B cell (primary cell): ENCODE measurements at regions not wholly inside any gene's neighbourhood (a gene's known extent, or its start where the extent isn't known, plus 50 kb on each side); places are given as distances from the start of the nearest gene placed in this dataset.

ENCODE experiments used
- ATAC-seq: fragments of 200-7000 bp; cut with Tn5 transposase; one replicate; pipeline ENCODE4 v1.10.0; 2021; ENCODE audit warnings: low read depth, mild to moderate bottlenecking, moderate number of reproducible peaks, moderate library complexity
- CTCF ChIA-PET: fragments of 350-600 bp; sonication (Branson Sonifier 250); formaldehyde crosslinking; loops from one replicate; lab custom pipeline; 2021; ENCODE audit warnings: antibody characterized with exemption, inconsistent platforms; lab: Charles Lee
- POLR2A ChIA-PET: fragments of 350-600 bp; sonication (Branson Sonifier 250); formaldehyde crosslinking; loops from one replicate; lab custom pipeline; 2021; ENCODE audit warnings: antibody characterized with exemption; lab: Charles Lee
- DNase-seq: peaks from one replicate; pipeline ENCODE4 v3.0.0; 2013
- H2AFZ ChIP-seq: 2 replicates; pipeline ENCODE4 v1.6.1; 2012; ENCODE audit warnings: mild to moderate bottlenecking, low read depth, low read length; ENCODE audit not compliant: insufficient read depth, poor library complexity, severe bottlenecking
- H3K27ac ChIP-seq, 2 donors: 1 replicate in 1 of 2; 2 replicates in 1 of 2; pipeline ENCODE4 v1.5.1; 2012 to 2013; ENCODE audit warnings: low read length in 2 of 2, mild to moderate bottlenecking in 2 of 2, moderate library complexity in 1 of 2
- H3K27me3 ChIP-seq, 4 experiments: fragments of 200-600 bp in 1 of 4; sonication (generic) in 1 of 4; replicated peaks in 1 of 4; 1 replicate in 2 of 4; 2 replicates in 2 of 4; pipeline versions ENCODE4 v1.6.1 to v1.7.0; 2013 to 2016; ENCODE audit warnings: low read length in 3 of 4, mild to moderate bottlenecking in 2 of 4, mixed read lengths in 1 of 4, moderate library complexity in 1 of 4; ENCODE audit not compliant: insufficient read depth in 4 of 4, control insufficient read depth in 3 of 4; ENCODE audit errors: control extremely low read depth in 1 of 4
- H3K36me3 ChIP-seq, 2 experiments: replicated peaks in 1 of 2; 1 replicate in 1 of 2; 2 replicates in 1 of 2; pipeline versions ENCODE4 v1.6.1 to v1.7.1; 2013; ENCODE audit warnings: low read length in 1 of 2; ENCODE audit not compliant: insufficient read depth in 2 of 2, control insufficient read depth in 1 of 2; ENCODE audit errors: control extremely low read depth in 1 of 2, extremely low read depth in 1 of 2
- H3K4me1 ChIP-seq, 2 donors: fragments of 200-600 bp in 1 of 2; sonication (generic) in 1 of 2; 1 replicate in 1 of 2; 2 replicates in 1 of 2; pipeline versions ENCODE4 v1.5.1 to v1.6.1; 2013 to 2017; ENCODE audit warnings: low read length in 2 of 2; ENCODE audit not compliant: control insufficient read depth in 2 of 2, insufficient read depth in 2 of 2
- H3K4me2 ChIP-seq: replicated peaks from 2 replicates; pipeline ENCODE3; 2012; ENCODE audit warnings: mild to moderate bottlenecking, low read depth, low read length; ENCODE audit not compliant: poor library complexity, severe bottlenecking
- H3K4me3 ChIP-seq, 5 experiments: fragments of 200-600 bp in 1 of 5; sonication (generic) in 1 of 5; 1 replicate in 3 of 5; 2 replicates in 2 of 5; pipeline versions ENCODE4 v1.5.1 to v1.7.0; 2011 to 2016; ENCODE audit warnings: low read length in 4 of 5, mild to moderate bottlenecking in 4 of 5, low read depth in 2 of 5, control low read depth in 1 of 5, moderate library complexity in 1 of 5; ENCODE audit not compliant: insufficient read depth in 1 of 5; ENCODE audit errors: control extremely low read depth in 1 of 5, extremely low read depth in 1 of 5
- H3K79me2 ChIP-seq: fragments of 200-600 bp; sonication (generic); one replicate; pipeline ENCODE4 v1.6.0; 2016; ENCODE audit warnings: low read length; ENCODE audit not compliant: control insufficient read depth, insufficient read depth
- H3K9ac ChIP-seq: fragments of 200-600 bp; sonication (generic); 2 replicates; pipeline ENCODE4 v1.6.1; 2017; ENCODE audit warnings: mild to moderate bottlenecking, low read length, moderate library complexity
- H3K9me3 ChIP-seq, 3 donors: one replicate each; pipeline versions ENCODE4 v1.6.1 to v1.7.1; 2013; ENCODE audit warnings: low read length in 2 of 3; ENCODE audit not compliant: control insufficient read depth in 2 of 3, insufficient read depth in 1 of 3; ENCODE audit errors: control extremely low read depth in 1 of 3
- H4K20me1 ChIP-seq: 2 replicates; pipeline ENCODE4 v1.6.0; 2012; ENCODE audit warnings: mild to moderate bottlenecking, low read length; ENCODE audit not compliant: insufficient read depth, control insufficient read depth, poor library complexity, severe bottlenecking
- H3K27ac Mint-ChIP-seq: one replicate; pipeline ENCODE4 v1.8.0; 2021; ENCODE audit warnings: mixed read lengths
- H3K27me3 Mint-ChIP-seq: one replicate; pipeline ENCODE4 v1.8.0; 2021; ENCODE audit warnings: mixed read lengths
- H3K4me1 Mint-ChIP-seq: one replicate; pipeline ENCODE4 v1.8.0; 2021; ENCODE audit warnings: mixed read lengths
- H3K4me3 Mint-ChIP-seq: one replicate; pipeline ENCODE4 v1.8.0; 2021; ENCODE audit warnings: mixed read lengths
- H3K9me3 Mint-ChIP-seq: one replicate; pipeline ENCODE4 v1.8.0; 2022; ENCODE audit warnings: mixed read lengths; ENCODE audit not compliant: insufficient read depth
- EZH2 ChIP-seq: IDR thresholded peaks from 2 replicates; pipeline ENCODE4 v1.6.1; 2012; ENCODE audit warnings: borderline replicate concordance, low read depth, mild to moderate bottlenecking, moderate library complexity, low read length; ENCODE audit not compliant: insufficient read depth, poor library complexity, severe bottlenecking
- WGBS: methylation state at CpG from one replicate; pipeline ENCODE4 v1.1.5; 2013; ENCODE audit warnings: missing lambda C conversion rate; ENCODE audit not compliant: insufficient coverage; 5-methylcytosine and 5-hydroxymethylcytosine counted together
- intact Hi-C: fragments of 100-400 bp; cut with micrococcal nuclease; formaldehyde crosslinking; loops from one replicate; pipeline ENCODE4 v1.10.0; 2022
- TF ChIP-seq, protein P1 (sequence below): fragments of 200-600 bp; IDR thresholded peaks from one replicate; pipeline ENCODE4 v1.8.0; 2022; ENCODE audit warnings: antibody characterized with exemption, mild to moderate bottlenecking

DNA sequence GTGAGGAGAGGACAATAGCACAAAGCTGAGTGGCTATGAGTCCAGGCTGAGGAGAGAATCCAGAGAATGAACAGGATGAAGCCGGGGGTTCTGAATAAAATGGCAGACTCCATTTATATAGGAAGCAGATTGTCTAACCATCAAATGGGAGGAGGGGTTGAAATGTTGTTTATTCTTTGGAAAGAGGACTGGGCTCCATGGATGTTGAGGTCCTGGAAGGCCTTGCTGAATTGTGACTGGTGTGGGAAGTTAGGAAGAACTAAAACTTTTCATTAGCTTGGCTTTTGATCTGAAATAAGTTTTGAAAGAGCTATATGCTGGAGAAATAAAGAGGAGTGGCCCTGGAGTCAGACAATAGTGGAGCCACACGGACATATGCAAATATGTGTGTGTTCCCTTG lies 647.8 kb downstream of the RNF144B start:
- H3K36me3 ChIP-seq = no peaks in the 10 kb centered on the region
- no peak overlapping the region for H3K4me2 ChIP-seq
- intact Hi-C loops = no loop called here
- H3K9ac ChIP-seq = no peak overlapping the region
- WGBS = no CpG with 5 or more reads among the region's 2 CpGs
- POLR2A ChIA-PET = no interaction called here
- ATAC-seq (no peak), DNase-seq (no peak)
- no peaks in the 10 kb centered on the region for H3K27me3 Mint-ChIP-seq
- no peak overlapping the region for H3K27ac ChIP-seq
- no peaks in the 10 kb centered on the region for H3K79me2 ChIP-seq
- no peaks in the 10 kb centered on the region for H3K27me3 ChIP-seq
- no peaks in the 10 kb centered on the region for H3K4me1 ChIP-seq
- no peak overlapping the region for H2AFZ ChIP-seq
- CTCF ChIA-PET = no interaction called here
- no peak for TF ChIP-seq EZH2
- TF ChIP-seq, protein P1, sequence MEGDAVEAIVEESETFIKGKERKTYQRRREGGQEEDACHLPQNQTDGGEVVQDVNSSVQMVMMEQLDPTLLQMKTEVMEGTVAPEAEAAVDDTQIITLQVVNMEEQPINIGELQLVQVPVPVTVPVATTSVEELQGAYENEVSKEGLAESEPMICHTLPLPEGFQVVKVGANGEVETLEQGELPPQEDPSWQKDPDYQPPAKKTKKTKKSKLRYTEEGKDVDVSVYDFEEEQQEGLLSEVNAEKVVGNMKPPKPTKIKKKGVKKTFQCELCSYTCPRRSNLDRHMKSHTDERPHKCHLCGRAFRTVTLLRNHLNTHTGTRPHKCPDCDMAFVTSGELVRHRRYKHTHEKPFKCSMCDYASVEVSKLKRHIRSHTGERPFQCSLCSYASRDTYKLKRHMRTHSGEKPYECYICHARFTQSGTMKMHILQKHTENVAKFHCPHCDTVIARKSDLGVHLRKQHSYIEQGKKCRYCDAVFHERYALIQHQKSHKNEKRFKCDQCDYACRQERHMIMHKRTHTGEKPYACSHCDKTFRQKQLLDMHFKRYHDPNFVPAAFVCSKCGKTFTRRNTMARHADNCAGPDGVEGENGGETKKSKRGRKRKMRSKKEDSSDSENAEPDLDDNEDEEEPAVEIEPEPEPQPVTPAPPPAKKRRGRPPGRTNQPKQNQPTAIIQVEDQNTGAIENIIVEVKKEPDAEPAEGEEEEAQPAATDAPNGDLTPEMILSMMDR = no peak
- H3K9me3 Mint-ChIP-seq = peaks cover 4% of the 10 kb centered on the region
- no peaks in the 10 kb centered on the region for H4K20me1 ChIP-seq
- H3K4me3 Mint-ChIP-seq = no peak overlapping the region
- H3K9me3 ChIP-seq = no peaks in the 10 kb centered on the region
- H3K4me1 Mint-ChIP-seq = no peaks in the 10 kb centered on the region
- no peak overlapping the region for H3K4me3 ChIP-seq
- no peak overlapping the region for H3K27ac Mint-ChIP-seq

DNA sequence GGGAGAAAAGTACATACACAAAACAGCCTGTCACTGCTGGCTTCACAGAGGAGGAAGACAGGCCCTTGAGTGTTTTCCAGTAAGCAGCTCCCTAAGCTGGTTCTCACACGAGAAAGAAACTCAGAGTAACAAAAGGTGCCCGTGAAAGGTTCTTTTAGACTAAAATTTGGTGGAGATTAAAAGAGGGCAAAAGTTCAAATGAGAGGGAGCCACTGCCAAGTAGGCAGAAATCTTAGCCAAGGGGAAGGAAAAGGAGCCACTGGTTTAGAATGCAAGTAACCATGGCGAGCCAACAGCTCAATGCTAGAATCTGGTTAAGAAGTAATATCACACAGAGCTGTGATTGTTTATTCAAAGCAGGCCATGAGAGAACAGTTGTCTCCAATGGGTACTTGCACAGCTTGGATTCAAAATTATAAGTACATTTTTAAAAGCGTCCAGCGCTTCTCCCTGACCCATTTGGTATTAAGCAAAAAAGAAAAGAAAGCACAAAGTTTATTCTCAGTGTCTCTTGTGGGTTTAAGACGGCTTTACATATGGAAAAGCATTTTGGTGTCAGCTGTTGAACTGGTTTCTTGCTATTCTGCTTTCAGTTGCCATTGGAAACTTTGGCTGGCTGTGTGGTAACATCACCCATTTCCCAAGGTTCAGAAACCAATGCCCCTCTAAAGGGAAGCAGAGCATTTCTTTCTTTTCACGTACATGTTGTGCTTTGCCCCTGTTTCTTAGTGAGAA lies 648.5 kb downstream of the RNF144B start:
- no peaks in the 10 kb centered on the region for H3K27me3 Mint-ChIP-seq
- CTCF ChIA-PET = no interaction called here
- Histone ChIP-seq H3K27ac (no peak overlapping the region), H3K9me3 (no peaks in the 10 kb centered on the region), H3K4me2 (no peak overlapping the region), H3K27me3 (no peaks in the 10 kb centered on the region), H4K20me1 (no peaks in the 10 kb centered on the region), H3K36me3 (no peaks in the 10 kb centered on the region), H3K9ac (no peak overlapping the region), H3K79me2 (no peaks in the 10 kb centered on the region), H3K4me3 (no peak overlapping the region), H2AFZ (no peak overlapping the region), H3K4me1 (no peaks in the 10 kb centered on the region)
- H3K27ac Mint-ChIP-seq = no peak overlapping the region
- H3K4me1 Mint-ChIP-seq = no peaks in the 10 kb centered on the region
- DNase-seq (no peak), ATAC-seq (no peak)
- no peak overlapping the region for H3K4me3 Mint-ChIP-seq
- 63% methylated on average over 2 of the region's 7 CpGs for WGBS
- intact Hi-C loops = no loop called here
- H3K9me3 Mint-ChIP-seq = peaks cover 4% of the 10 kb centered on the region
- TF ChIP-seq EZH2 = no peak
- TF ChIP-seq, protein P1 = no peak
- POLR2A ChIA-PET = no interaction called here
